GM23338 (cell line): ENCODE measurements at regions not wholly inside any gene's neighbourhood (a gene's known extent, or its start where the extent isn't known, plus 50 kb on each side); places are given as distances from the start of the nearest gene placed in this dataset.

ENCODE experiments used
- ATAC-seq: fragments of 200-7000 bp; cut with Tn5 transposase; 3 replicates; pipeline ENCODE4 v1.9.1; 2020
- DNase-seq: peaks from one replicate; pipeline ENCODE4 v3.0.0-alpha.2; 2015; ENCODE audit warnings: low spot score
- H2AFZ ChIP-seq: fragments of 200-600 bp; sonication (generic); 2 replicates; pipeline ENCODE4 v1.8.0; 2016; ENCODE audit warnings: antibody characterized with exemption, mild to moderate bottlenecking, moderate library complexity
- H3F3A ChIP-seq: fragments of 200-600 bp; sonication (generic); replicated peaks from 2 replicates; pipeline ENCODE4 v1.8.0; 2017; ENCODE audit warnings: antibody characterized with exemption, mixed run types, low read depth
- H3K27ac ChIP-seq: fragments of 200-600 bp; sonication (generic); 2 replicates; pipeline ENCODE4 v1.6.1; 2016; ENCODE audit warnings: low read depth
- H3K27me3 ChIP-seq: fragments of 200-600 bp; sonication (generic); 2 replicates; pipeline ENCODE4 v1.8.0; 2016; ENCODE audit warnings: mild to moderate bottlenecking, mixed run types, moderate library complexity; ENCODE audit not compliant: insufficient read depth
- H3K36me3 ChIP-seq: fragments of 200-600 bp; sonication (generic); 2 replicates; pipeline ENCODE4 v1.8.0; 2016; ENCODE audit warnings: mild to moderate bottlenecking; ENCODE audit not compliant: insufficient read depth
- H3K4me1 ChIP-seq: fragments of 200-600 bp; sonication (generic); 2 replicates; pipeline ENCODE4 v1.8.0; 2016; ENCODE audit warnings: mild to moderate bottlenecking, moderate library complexity; ENCODE audit not compliant: insufficient read depth
- H3K4me2 ChIP-seq: fragments of 200-600 bp; sonication (generic); 2 replicates; pipeline ENCODE4 v1.7.1; 2017; ENCODE audit warnings: mixed run types
- H3K4me3 ChIP-seq: fragments of 200-600 bp; sonication (generic); 2 replicates; pipeline ENCODE4 v1.6.1; 2016; ENCODE audit warnings: mixed run types
- H3K79me2 ChIP-seq: fragments of 200-600 bp; sonication (generic); replicated peaks from 2 replicates; pipeline ENCODE4 v1.8.0; 2017; ENCODE audit warnings: mild to moderate bottlenecking; ENCODE audit not compliant: insufficient read depth
- H3K9me2 ChIP-seq: fragments of 200-600 bp; sonication (generic); 2 replicates; pipeline ENCODE4 v1.8.0; 2017; ENCODE audit not compliant: insufficient read depth
- H4K20me1 ChIP-seq: fragments of 200-600 bp; sonication (generic); replicated peaks from 2 replicates; pipeline ENCODE4 v1.8.0; 2017; ENCODE audit warnings: mild to moderate bottlenecking; ENCODE audit not compliant: insufficient read depth
- H3K27ac Mint-ChIP-seq: 2 replicates; pipeline ENCODE4 v1.8.0; 2020; ENCODE audit warnings: inconsistent platforms, mild to moderate bottlenecking, moderate library complexity, mixed read lengths
- H3K27me3 Mint-ChIP-seq: 3 replicates; pipeline ENCODE4 v1.8.0; 2022; ENCODE audit warnings: low read depth, mild to moderate bottlenecking, moderate library complexity, mixed read lengths, inconsistent platforms; ENCODE audit not compliant: insufficient read depth, poor library complexity
- H3K36me3 Mint-ChIP-seq: 3 replicates; pipeline ENCODE4 v1.8.0; 2021; ENCODE audit warnings: low read depth, mild to moderate bottlenecking, inconsistent platforms, moderate library complexity, mixed read lengths
- H3K4me1 Mint-ChIP-seq: 3 replicates; pipeline ENCODE4 v1.8.0; 2020; ENCODE audit warnings: mild to moderate bottlenecking, inconsistent platforms, mixed read lengths
- H3K4me3 Mint-ChIP-seq: 3 replicates; pipeline ENCODE4 v1.8.0; 2021; ENCODE audit warnings: moderate library complexity, mild to moderate bottlenecking, inconsistent platforms, mixed read lengths
- H3K9me3 Mint-ChIP-seq: 3 replicates; pipeline ENCODE4 v1.8.0; 2020; ENCODE audit warnings: moderate library complexity, mild to moderate bottlenecking, inconsistent platforms, mixed read lengths
- CREB1 ChIP-seq: fragments of 250-450 bp; sonication (Bioruptor Pico); IDR thresholded peaks from 2 replicates; pipeline ENCODE4 v1.5.0; 2020; ENCODE audit warnings: low read depth, mild to moderate bottlenecking, moderate library complexity
- JUNB ChIP-seq: IDR thresholded peaks from one replicate; pipeline ENCODE4 v1.6.1; 2016; ENCODE audit warnings: antibody characterized with exemption; ENCODE audit not compliant: unreplicated experiment
- NANOG ChIP-seq: IDR thresholded peaks from 2 replicates; pipeline ENCODE4 v1.6.1; 2016; ENCODE audit warnings: antibody characterized with exemption, borderline replicate concordance
- POLR2AphosphoS5 ChIP-seq: IDR thresholded peaks from 2 replicates; pipeline ENCODE4 v1.6.1; 2016; ENCODE audit warnings: antibody characterized with exemption, low read depth
- ZNF114 ChIP-seq: fragments of 250-450 bp; sonication (Bioruptor Pico); IDR thresholded peaks from 2 replicates; pipeline ENCODE4 v1.5.0; 2020; ENCODE audit warnings: mild to moderate bottlenecking, moderate library complexity
- ZNF331 ChIP-seq: fragments of 250-450 bp; sonication (Bioruptor Pico); IDR thresholded peaks from 2 replicates; pipeline ENCODE4 v1.5.0; 2020; ENCODE audit warnings: low read depth, mild to moderate bottlenecking, moderate library complexity
- TF ChIP-seq, protein P1 (sequence below): IDR thresholded peaks from 2 replicates; pipeline ENCODE4 v1.6.1; 2016; ENCODE audit warnings: antibody characterized with exemption
- TF ChIP-seq, protein P2 (sequence below): IDR thresholded peaks from one replicate; pipeline ENCODE4 v1.6.1; 2018; ENCODE audit warnings: antibody characterized with exemption; ENCODE audit not compliant: unreplicated experiment

GRCh38 chr13:99892196-99892613 is 79.4 kb downstream of the ZIC5 start:
- peak; percentile 81 for ATAC-seq
- Mint-ChIP-seq H3K4me1 (peaks cover 46% of the 10 kb centered on the region), H3K9me3 (no peaks in the 10 kb centered on the region), H3K36me3 (0 out of 3 replicates have a peak, but pooled peaks cover 2% of the 10 kb centered on the region), H3K27ac (no peak overlapping the region), H3K27me3 (peaks cover 29% of the 10 kb centered on the region), H3K4me3 (peak overlapping the region; percentile 50)
- Histone ChIP-seq H3K9me2 (no peaks in the 10 kb centered on the region), H2AFZ (no peak overlapping the region), H4K20me1 (no peaks in the 10 kb centered on the region), H3F3A (peaks cover 33% of the 10 kb centered on the region), H3K4me1 (peaks cover 48% of the 10 kb centered on the region), H3K4me2 (peak overlapping the region; percentile 71), H3K4me3 (peak overlapping the region; percentile 24), H3K27me3 (peaks cover 45% of the 10 kb centered on the region), H3K36me3 (no peaks in the 10 kb centered on the region), H3K79me2 (no peaks in the 10 kb centered on the region), H3K27ac (peak overlapping the region; percentile 7; the same call in 1 of the 2 replicates)
- DNase-seq: peak; percentile 87
- TF ChIP-seq, protein P1, sequence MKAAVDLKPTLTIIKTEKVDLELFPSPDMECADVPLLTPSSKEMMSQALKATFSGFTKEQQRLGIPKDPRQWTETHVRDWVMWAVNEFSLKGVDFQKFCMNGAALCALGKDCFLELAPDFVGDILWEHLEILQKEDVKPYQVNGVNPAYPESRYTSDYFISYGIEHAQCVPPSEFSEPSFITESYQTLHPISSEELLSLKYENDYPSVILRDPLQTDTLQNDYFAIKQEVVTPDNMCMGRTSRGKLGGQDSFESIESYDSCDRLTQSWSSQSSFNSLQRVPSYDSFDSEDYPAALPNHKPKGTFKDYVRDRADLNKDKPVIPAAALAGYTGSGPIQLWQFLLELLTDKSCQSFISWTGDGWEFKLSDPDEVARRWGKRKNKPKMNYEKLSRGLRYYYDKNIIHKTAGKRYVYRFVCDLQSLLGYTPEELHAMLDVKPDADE: no peak
- TF ChIP-seq ZNF114 (CRISPR knock-in tag): no peak
- TF ChIP-seq CREB1: peak; percentile 30
- 0 out of 2 replicates have a peak, but pooled peaks have one; percentile 19 for TF ChIP-seq POLR2AphosphoS5
- TF ChIP-seq NANOG: peak; percentile 71

- no peak for ATAC-seq
- Histone ChIP-seq H3F3A (peaks cover 9% of the 10 kb centered on the region), H3K79me2 (no peaks in the 10 kb centered on the region), H3K4me1 (peaks cover 14% of the 10 kb centered on the region), H3K4me3 (no peak overlapping the region), H3K9me2 (no peaks in the 10 kb centered on the region), H3K27me3 (no peaks in the 10 kb centered on the region; the same call in 1 of the 2 replicates), H2AFZ (no peak overlapping the region), H4K20me1 (no peaks in the 10 kb centered on the region), H3K36me3 (no peaks in the 10 kb centered on the region), H3K4me2 (no peak overlapping the region), H3K27ac (no peak overlapping the region)
- no peaks in the 10 kb centered on the region for H3K9me3 Mint-ChIP-seq
- peaks cover 19% of the 10 kb centered on the region for H3K4me1 Mint-ChIP-seq
- no peak overlapping the region for H3K27ac Mint-ChIP-seq
- H3K36me3 Mint-ChIP-seq: peaks cover 2% of the 10 kb centered on the region; the same call in 1 of the 3 replicates
- no peak for DNase-seq
- no peak overlapping the region for H3K4me3 Mint-ChIP-seq
- TF ChIP-seq JUNB: no peak
- peaks cover 7% of the 10 kb centered on the region for H3K27me3 Mint-ChIP-seq
Observed at GRCh38 chr13:99886706-99887105, 84.9 kb downstream of the ZIC5 start.

GRCh38 chr13:99884913-99885312 is 86.7 kb downstream of the ZIC5 start:
- H3K9me3 Mint-ChIP-seq: no peaks in the 10 kb centered on the region
- H3K4me1 ChIP-seq: 0 out of 2 replicates have a peak, but pooled peaks cover 5% of the 10 kb centered on the region
- no peaks in the 10 kb centered on the region for H4K20me1 ChIP-seq
- DNase-seq (no peak), ATAC-seq (no peak)
- peaks cover 9% of the 10 kb centered on the region for H3K27me3 Mint-ChIP-seq
- H3K4me1 Mint-ChIP-seq: peaks cover 11% of the 10 kb centered on the region
- H3K36me3 ChIP-seq: no peaks in the 10 kb centered on the region
- no peak overlapping the region for H3K27ac Mint-ChIP-seq
- no peak overlapping the region for H3K4me2 ChIP-seq
- peaks cover 7% of the 10 kb centered on the region for H3F3A ChIP-seq
- H3K4me3 ChIP-seq: no peak overlapping the region
- no peak overlapping the region for H2AFZ ChIP-seq
- H3K36me3 Mint-ChIP-seq: peaks cover 2% of the 10 kb centered on the region; the same call in 1 of the 3 replicates
- H3K9me2 ChIP-seq: no peaks in the 10 kb centered on the region
- H3K4me3 Mint-ChIP-seq: no peak overlapping the region
- no peaks in the 10 kb centered on the region for H3K79me2 ChIP-seq
- H3K27ac ChIP-seq: no peak overlapping the region
- no peaks in the 10 kb centered on the region for H3K27me3 ChIP-seq
- TF ChIP-seq, protein P1: no peak
- TF ChIP-seq CREB1 (no peak), NANOG (no peak), POLR2AphosphoS5 (no peak), ZNF331 (CRISPR knock-in tag) (no peak)
- TF ChIP-seq, protein P2, sequence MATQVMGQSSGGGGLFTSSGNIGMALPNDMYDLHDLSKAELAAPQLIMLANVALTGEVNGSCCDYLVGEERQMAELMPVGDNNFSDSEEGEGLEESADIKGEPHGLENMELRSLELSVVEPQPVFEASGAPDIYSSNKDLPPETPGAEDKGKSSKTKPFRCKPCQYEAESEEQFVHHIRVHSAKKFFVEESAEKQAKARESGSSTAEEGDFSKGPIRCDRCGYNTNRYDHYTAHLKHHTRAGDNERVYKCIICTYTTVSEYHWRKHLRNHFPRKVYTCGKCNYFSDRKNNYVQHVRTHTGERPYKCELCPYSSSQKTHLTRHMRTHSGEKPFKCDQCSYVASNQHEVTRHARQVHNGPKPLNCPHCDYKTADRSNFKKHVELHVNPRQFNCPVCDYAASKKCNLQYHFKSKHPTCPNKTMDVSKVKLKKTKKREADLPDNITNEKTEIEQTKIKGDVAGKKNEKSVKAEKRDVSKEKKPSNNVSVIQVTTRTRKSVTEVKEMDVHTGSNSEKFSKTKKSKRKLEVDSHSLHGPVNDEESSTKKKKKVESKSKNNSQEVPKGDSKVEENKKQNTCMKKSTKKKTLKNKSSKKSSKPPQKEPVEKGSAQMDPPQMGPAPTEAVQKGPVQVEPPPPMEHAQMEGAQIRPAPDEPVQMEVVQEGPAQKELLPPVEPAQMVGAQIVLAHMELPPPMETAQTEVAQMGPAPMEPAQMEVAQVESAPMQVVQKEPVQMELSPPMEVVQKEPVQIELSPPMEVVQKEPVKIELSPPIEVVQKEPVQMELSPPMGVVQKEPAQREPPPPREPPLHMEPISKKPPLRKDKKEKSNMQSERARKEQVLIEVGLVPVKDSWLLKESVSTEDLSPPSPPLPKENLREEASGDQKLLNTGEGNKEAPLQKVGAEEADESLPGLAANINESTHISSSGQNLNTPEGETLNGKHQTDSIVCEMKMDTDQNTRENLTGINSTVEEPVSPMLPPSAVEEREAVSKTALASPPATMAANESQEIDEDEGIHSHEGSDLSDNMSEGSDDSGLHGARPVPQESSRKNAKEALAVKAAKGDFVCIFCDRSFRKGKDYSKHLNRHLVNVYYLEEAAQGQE: no peak
